ENCODE measurements at regions not wholly inside any gene's neighbourhood (a gene's known extent, or its start where the extent isn't known, plus 50 kb on each side); places are given as distances from the start of the nearest gene placed in this dataset.

GRCh38 chr9:108069991-108070390 lies 580.4 kb upstream of the KLF4 start:
- Histone ChIP-seq H3K4ac (ENCODE audit: low read depth, low read length) (no peak overlapping the region), H3K56ac (ENCODE audit: extremely low read depth, insufficient read depth, low read length) (no peak overlapping the region), H2BK5ac (ENCODE audit: low read depth, low read length, poor library complexity, severe bottlenecking) (no peak overlapping the region), H2BK120ac (ENCODE audit: low read depth, low read length) (no peak overlapping the region), H3K4me3 (ENCODE audit: insufficient read depth, low read depth, low read length) (no peak overlapping the region), H3K9me3 (ENCODE audit: control insufficient read depth, insufficient read depth, low read length) (peaks cover 3% of the 10 kb centered on the region), H3K36me3 (ENCODE audit: control insufficient read depth, insufficient read depth, low read length) (no peaks in the 10 kb centered on the region), H4K20me1 (ENCODE audit: insufficient read depth, low read length) (no peaks in the 10 kb centered on the region), H2AFZ (replicated peaks; ENCODE audit: low read length, poor library complexity) (no peak overlapping the region), H2AK9ac (replicated peaks; ENCODE audit: low read depth, low read length, poor library complexity) (no peak overlapping the region), H4K8ac (ENCODE audit: low read depth in 2 of 2, low read length in 2 of 2) (no peak overlapping the region), H3K9me1 (ENCODE audit: insufficient read depth, low read length) (no peaks in the 10 kb centered on the region), H3K23ac (ENCODE audit: low read depth, low read length) (no peak overlapping the region), H2AK5ac (ENCODE audit: low read depth, low read length) (no peak overlapping the region), H3K27me3 (ENCODE audit: control insufficient read depth, insufficient read depth, low read length) (peaks cover 2% of the 10 kb centered on the region; the same call in 1 of the 2 replicates), H3K79me1 (ENCODE audit: low read depth in 1 of 2, low read length in 2 of 2) (no peaks in the 10 kb centered on the region), H3K27ac (ENCODE audit: insufficient read depth, low read length) (no peak overlapping the region), H3K14ac (replicated peaks; ENCODE audit: low read depth, low read length) (no peak overlapping the region), H2BK15ac (ENCODE audit: low read depth, low read length) (no peak overlapping the region), H4K5ac (ENCODE audit: low read depth, low read length) (no peak overlapping the region), H3K4me1 (ENCODE audit: control insufficient read depth, insufficient read depth, low read length) (peaks cover 2% of the 10 kb centered on the region; the same call in 1 of the 2 replicates), H3K18ac (ENCODE audit: low read depth, low read length) (no peak overlapping the region), H3K4me2 (ENCODE audit: low read depth, low read length) (no peak overlapping the region), H3K9ac (ENCODE audit: low read depth, low read length) (no peak overlapping the region), H2BK20ac (ENCODE audit: low read depth, low read length) (no peak overlapping the region), H4K91ac (ENCODE audit: insufficient read depth, low read depth, low read length) (no peak overlapping the region)
- in situ Hi-C loops (cut with MboI; ENCODE audit: low sequenced_read_pairs) (no loop called here), intact Hi-C loops (cut with micrococcal nuclease) (no loop called here), dilution Hi-C loops (cut with HindIII; ENCODE audit: low sequenced_read_pairs, unreplicated experiment) (no loop called here)
- TF ChIP-seq, protein P1, sequence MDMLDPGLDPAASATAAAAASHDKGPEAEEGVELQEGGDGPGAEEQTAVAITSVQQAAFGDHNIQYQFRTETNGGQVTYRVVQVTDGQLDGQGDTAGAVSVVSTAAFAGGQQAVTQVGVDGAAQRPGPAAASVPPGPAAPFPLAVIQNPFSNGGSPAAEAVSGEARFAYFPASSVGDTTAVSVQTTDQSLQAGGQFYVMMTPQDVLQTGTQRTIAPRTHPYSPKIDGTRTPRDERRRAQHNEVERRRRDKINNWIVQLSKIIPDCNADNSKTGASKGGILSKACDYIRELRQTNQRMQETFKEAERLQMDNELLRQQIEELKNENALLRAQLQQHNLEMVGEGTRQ (IDR thresholded peaks at IDR 0.05; ENCODE audit: low read depth, low read length) = no peak
- DNase-seq (no peak), ATAC-seq (ENCODE audit: low read depth) (no peak)
- CTCF ChIA-PET = interaction anchor here (0.6 kb wide), 1 partner anchor 586 kb away, joined by 3 read pairs; no protein-coding TSS in a partner anchor
- no TSS peak for BruUV-seq (replicated peaks)
- POLR2A ChIA-PET (ENCODE audit: unreplicated experiment) = no interaction called here
- no CpG with 5 or more reads among the region's 1 CpG for WGBS, 2 experiments (ENCODE audit: extremely low coverage in 2 of 2, insufficient read length in 1 of 2)
